ENCODE measurements at regions not wholly inside any gene's neighbourhood (a gene's known extent, or its start where the extent isn't known, plus 50 kb on each side); places are given as distances from the start of the nearest gene placed in this dataset.

DNA sequence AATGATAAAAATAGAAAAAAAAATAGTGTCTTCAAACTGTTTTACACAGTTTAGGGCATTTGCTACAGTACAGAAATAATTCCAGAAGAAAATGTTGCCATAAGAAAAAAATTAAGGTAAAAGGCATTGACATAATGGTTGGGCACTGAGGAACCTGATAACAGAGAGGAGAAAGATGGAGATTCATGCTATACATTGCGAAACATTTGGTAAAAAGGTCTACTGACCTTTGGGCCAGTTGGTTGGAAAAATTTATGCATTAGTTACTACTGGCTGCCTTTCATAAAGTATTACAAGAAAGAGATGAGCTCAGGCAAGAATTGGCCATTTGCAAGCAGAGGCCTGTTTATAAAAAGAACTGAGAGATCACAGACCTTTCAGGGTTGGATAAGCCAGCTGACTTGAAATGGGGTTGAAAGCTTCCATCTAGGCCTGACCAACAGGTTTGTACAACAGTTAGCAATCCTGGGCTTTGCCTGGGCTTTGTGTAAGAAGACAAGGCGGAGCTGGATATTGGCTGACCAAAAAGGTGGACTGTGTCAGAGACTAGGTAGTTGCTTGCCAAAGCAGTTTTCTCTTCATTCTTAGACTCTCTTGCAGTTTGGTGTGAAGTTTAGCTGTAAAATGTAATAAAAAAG, 166.6 kb upstream of the MCTP2 start:
- no peak for TF ChIP-seq POLR2A (IDR thresholded peaks at IDR 0.05)
- TF ChIP-seq, protein P1, sequence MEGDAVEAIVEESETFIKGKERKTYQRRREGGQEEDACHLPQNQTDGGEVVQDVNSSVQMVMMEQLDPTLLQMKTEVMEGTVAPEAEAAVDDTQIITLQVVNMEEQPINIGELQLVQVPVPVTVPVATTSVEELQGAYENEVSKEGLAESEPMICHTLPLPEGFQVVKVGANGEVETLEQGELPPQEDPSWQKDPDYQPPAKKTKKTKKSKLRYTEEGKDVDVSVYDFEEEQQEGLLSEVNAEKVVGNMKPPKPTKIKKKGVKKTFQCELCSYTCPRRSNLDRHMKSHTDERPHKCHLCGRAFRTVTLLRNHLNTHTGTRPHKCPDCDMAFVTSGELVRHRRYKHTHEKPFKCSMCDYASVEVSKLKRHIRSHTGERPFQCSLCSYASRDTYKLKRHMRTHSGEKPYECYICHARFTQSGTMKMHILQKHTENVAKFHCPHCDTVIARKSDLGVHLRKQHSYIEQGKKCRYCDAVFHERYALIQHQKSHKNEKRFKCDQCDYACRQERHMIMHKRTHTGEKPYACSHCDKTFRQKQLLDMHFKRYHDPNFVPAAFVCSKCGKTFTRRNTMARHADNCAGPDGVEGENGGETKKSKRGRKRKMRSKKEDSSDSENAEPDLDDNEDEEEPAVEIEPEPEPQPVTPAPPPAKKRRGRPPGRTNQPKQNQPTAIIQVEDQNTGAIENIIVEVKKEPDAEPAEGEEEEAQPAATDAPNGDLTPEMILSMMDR (IDR thresholded peaks at IDR 0.05), result no peak

All from testis (tissue), 2 donors.